Thoracic aorta (tissue), 2 donors: ENCODE measurements at regions not wholly inside any gene's neighbourhood (a gene's known extent, or its start where the extent isn't known, plus 50 kb on each side); places are given as distances from the start of the nearest gene placed in this dataset.

Source experiments
- ATAC-seq: fragments of 150-250 bp; one replicate; pipeline ENCODE4 v1.8.0; 2017; ENCODE audit warnings: low read depth; ENCODE audit not compliant: insufficient number of reproducible peaks, low FRiP score
- DNase-seq: peaks from one replicate; pipeline ENCODE4 v3.0.0-alpha.2; 2020; ENCODE audit warnings: low spot score
- H3K27ac ChIP-seq, 2 donors: fragments of 200-600 bp; sonication (generic); 1 replicate in 1 of 2; 2 replicates in 1 of 2; pipeline ENCODE4 v1.5.1; 2016; ENCODE audit warnings: mild to moderate bottlenecking in 2 of 2, moderate library complexity in 2 of 2
- H3K27me3 ChIP-seq: fragments of 200-600 bp; sonication (generic); replicated peaks from 2 replicates; pipeline ENCODE4 v1.6.0; 2016; ENCODE audit warnings: mild to moderate bottlenecking; ENCODE audit not compliant: insufficient read depth
- H3K36me3 ChIP-seq: fragments of 200-600 bp; sonication (generic); one replicate; pipeline ENCODE4 v1.5.1; 2016
- H3K4me1 ChIP-seq, 2 donors: fragments of 200-600 bp; sonication (generic); 1 replicate in 1 of 2; 2 replicates in 1 of 2; pipeline versions ENCODE4 v1.5.1 to v1.6.0; 2016; ENCODE audit warnings: low read depth in 2 of 2, mild to moderate bottlenecking in 1 of 2; ENCODE audit not compliant: control insufficient read depth in 1 of 2
- H3K4me3 ChIP-seq: fragments of 200-600 bp; sonication (generic); 2 replicates; pipeline ENCODE4 v1.5.1; 2016; ENCODE audit warnings: mild to moderate bottlenecking
- H3K9me3 ChIP-seq: fragments of 200-600 bp; sonication (generic); 2 replicates; pipeline ENCODE4 v1.5.1; 2016
- CTCF ChIP-seq: fragments of 200-600 bp; sonication (generic); IDR thresholded peaks from one replicate; pipeline ENCODE4 v1.5.1; 2019; ENCODE audit warnings: antibody characterized with exemption

GRCh38 chr2:41127351-41127750 is 675.5 kb upstream of the SLC8A1 start:
- H3K27ac ChIP-seq, result no peak overlapping the region
- ATAC-seq (no peak), DNase-seq (no peak)
- H3K36me3 ChIP-seq, result no peaks in the 10 kb centered on the region
- H3K4me1 ChIP-seq, result no peaks in the 10 kb centered on the region
- no peaks in the 10 kb centered on the region for H3K27me3 ChIP-seq
- no peak for TF ChIP-seq CTCF
- no peaks in the 10 kb centered on the region for H3K9me3 ChIP-seq
- no peak overlapping the region for H3K4me3 ChIP-seq

DNA sequence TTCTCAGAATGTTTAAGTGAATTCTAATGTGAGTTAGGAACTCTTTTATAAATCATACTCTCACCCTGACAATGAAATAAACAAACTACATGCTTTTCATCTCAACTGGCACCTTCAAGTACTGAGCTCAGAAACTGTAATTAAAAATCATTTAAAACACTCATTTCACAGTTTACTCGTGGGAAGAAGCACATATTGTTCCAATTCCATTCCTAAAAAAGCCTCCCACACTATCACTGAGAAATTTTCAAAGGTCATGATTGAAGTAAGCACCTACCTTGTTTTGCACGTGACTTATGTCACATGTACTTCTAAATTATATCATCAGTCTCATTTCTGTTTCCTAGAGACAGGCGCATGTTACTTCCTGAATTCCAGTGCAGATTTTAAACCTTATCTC is 678.1 kb upstream of the SLC8A1 start:
- no peak for DNase-seq
- Histone ChIP-seq H3K9me3 (no peaks in the 10 kb centered on the region), H3K4me3 (no peak overlapping the region), H3K36me3 (no peaks in the 10 kb centered on the region), H3K27me3 (no peaks in the 10 kb centered on the region), H3K27ac (no peak overlapping the region), H3K4me1 (no peaks in the 10 kb centered on the region)
- no peak for TF ChIP-seq CTCF
- no peak for ATAC-seq

DNA sequence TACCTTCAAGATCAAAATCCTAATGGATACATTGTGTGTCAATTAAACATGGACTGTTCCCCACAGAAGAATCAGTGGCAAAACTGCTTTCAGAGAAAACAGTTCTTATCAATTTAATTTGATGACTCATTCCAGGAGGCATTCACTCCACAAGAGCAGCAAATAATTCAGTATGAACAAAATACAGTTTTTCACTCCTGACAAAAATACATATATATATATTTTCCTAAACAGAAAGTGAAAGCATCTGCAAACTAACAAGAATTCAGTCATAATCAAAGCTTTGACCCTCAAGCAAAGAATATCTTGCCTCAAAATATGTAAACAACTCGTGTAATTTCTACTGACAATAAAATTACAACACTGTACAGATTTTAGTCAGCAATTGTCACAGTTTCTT is 685.1 kb upstream of the SLC8A1 start:
- Histone ChIP-seq H3K4me1 (peaks cover 0 to 9% of the 10 kb centered on the region in 2 donors), H3K9me3 (no peaks in the 10 kb centered on the region), H3K36me3 (no peaks in the 10 kb centered on the region), H3K27ac (no peak overlapping the region), H3K4me3 (no peak overlapping the region), H3K27me3 (no peaks in the 10 kb centered on the region)
- ATAC-seq (no peak), DNase-seq (no peak)
- no peak for TF ChIP-seq CTCF

GRCh38 chr2:41141146-41141791 is 689.4 kb upstream of the SLC8A1 start:
- Histone ChIP-seq H3K36me3 (no peaks in the 10 kb centered on the region), H3K4me3 (no peak overlapping the region), H3K9me3 (no peaks in the 10 kb centered on the region), H3K27ac (no peak overlapping the region), H3K27me3 (no peaks in the 10 kb centered on the region), H3K4me1 (peaks cover 0 to 9% of the 10 kb centered on the region in 2 donors)
- no peak for DNase-seq
- TF ChIP-seq CTCF, result no peak
- no peak for ATAC-seq

- Histone ChIP-seq H3K4me1 (no peaks in the 10 kb centered on the region), H3K27me3 (no peaks in the 10 kb centered on the region), H3K27ac (no peak overlapping the region), H3K4me3 (no peak overlapping the region), H3K9me3 (no peaks in the 10 kb centered on the region), H3K36me3 (no peaks in the 10 kb centered on the region)
- DNase-seq, result no peak
- TF ChIP-seq CTCF, result no peak
- no peak for ATAC-seq
Measured at GRCh38 chr2:41142478-41142877, 690.6 kb upstream of the SLC8A1 start.
